Amygdala (tissue), 56 donors: ENCODE measurements at regions not wholly inside any gene's neighbourhood (a gene's known extent, or its start where the extent isn't known, plus 50 kb on each side); places are given as distances from the start of the nearest gene placed in this dataset.
"Not testable (repeated sequence)": the region's sequence is repeated elsewhere in the genome, so short reads cannot be mapped to it uniquely, and the experiment has no call there.

ENCODE experiments used
- DNase-seq, 56 donors: peaks; one replicate each; lab custom pipeline; 2025; lab: John Stamatoyannopoulos, UW

- DNase-seq = not testable (repeated sequence)
Observed at GRCh38 chr7:135872861-135873260, 104.3 kb downstream of the MTPN start.

GRCh38 chr7:135862586-135863340, 114.2 kb upstream of the FAM180A start:
- no peak for DNase-seq

- no peak for DNase-seq
Observed at GRCh38 chr7:135859538-135859937, 110.9 kb upstream of the FAM180A start.

- DNase-seq = no peak
Observed at GRCh38 chr7:135858851-135859250, 110.2 kb upstream of the FAM180A start.

- no peak for DNase-seq
Observed at GRCh38 chr7:135858379-135858778, 109.8 kb upstream of the FAM180A start.

- DNase-seq = no peak
Observed at GRCh38 chr7:135857519-135858274, 109.1 kb upstream of the FAM180A start.

- no peak for DNase-seq
Observed at GRCh38 chr7:135856356-135857144, 107.9 kb upstream of the FAM180A start.

GRCh38 chr7:135855846-135856245, 107.2 kb upstream of the FAM180A start:
- DNase-seq = no peak

- DNase-seq = peak in 1 of 56 donors; percentile 7
Observed at GRCh38 chr7:135853499-135853898, 104.9 kb upstream of the FAM180A start.

- DNase-seq = no peak
Observed at GRCh38 chr7:135853008-135853407, 104.4 kb upstream of the FAM180A start.

- no peak for DNase-seq
Observed at GRCh38 chr7:135847242-135847641, 98.6 kb upstream of the FAM180A start.

GRCh38 chr7:135846339-135846738, 97.7 kb upstream of the FAM180A start:
- no peak for DNase-seq

GRCh38 chr7:135845415-135846075, 96.9 kb upstream of the FAM180A start:
- DNase-seq = no peak

- no peak for DNase-seq
Observed at GRCh38 chr7:135844903-135845302, 96.3 kb upstream of the FAM180A start.

GRCh38 chr7:135843214-135843613, 94.6 kb upstream of the FAM180A start:
- no peak for DNase-seq

GRCh38 chr7:135842446-135843179, 94.0 kb upstream of the FAM180A start:
- no peak for DNase-seq

GRCh38 chr7:135840591-135840990, 92.0 kb upstream of the FAM180A start:
- no peak for DNase-seq

- DNase-seq = no peak
Observed at GRCh38 chr7:135837675-135838074, 89.1 kb upstream of the FAM180A start.

GRCh38 chr7:135834266-135834665, 85.7 kb upstream of the FAM180A start:
- no peak for DNase-seq

- no peak for DNase-seq
Observed at GRCh38 chr7:135833642-135834041, 85.0 kb upstream of the FAM180A start.
